ENCODE measurements at regions not wholly inside any gene's neighbourhood (a gene's known extent, or its start where the extent isn't known, plus 50 kb on each side); places are given as distances from the start of the nearest gene placed in this dataset.

DNA sequence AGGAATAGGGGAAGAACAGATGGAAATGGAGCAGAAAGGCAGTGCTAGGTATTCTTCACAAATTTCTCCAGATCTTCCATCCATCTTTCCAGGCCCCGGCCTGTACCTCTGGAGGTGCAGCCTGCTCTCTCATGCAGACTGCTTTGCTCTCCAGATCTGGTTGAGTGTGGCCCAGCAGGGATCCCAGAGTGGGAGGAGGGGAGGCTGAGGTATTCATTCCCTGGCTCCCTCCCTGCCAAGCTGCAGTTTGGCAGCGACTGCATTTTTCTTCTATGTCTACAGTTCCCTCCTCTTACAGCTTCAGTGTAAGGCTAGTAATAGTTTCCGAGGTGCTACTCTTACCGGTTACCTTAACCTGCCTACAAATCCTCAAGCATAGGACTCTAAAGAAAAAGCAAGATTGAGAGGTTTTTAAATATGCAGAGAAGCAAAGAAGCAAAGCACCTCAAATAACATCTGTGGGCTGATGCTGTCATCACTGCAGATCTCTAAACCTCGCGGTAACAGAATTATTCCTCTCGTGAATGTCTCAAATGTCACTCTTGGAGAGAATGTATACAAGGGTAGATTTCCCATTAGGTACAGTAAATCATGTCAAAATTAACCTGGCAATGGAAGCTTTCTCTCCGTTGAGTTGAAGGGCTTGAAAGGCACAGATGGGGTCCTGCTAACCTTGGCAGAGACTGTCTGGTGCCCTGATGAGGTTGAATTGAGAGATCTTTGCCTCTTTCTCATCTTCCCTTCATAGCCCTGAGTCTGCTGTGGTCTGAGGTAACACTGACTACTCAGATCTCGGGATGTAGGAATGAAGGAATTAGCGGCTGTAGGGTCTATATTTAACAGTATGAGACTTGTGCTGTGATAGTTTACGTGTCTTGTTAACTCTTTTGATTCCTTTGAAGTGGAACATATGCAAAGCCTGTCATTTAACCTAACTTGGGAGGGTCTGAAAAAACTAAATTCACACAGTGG lies 297.9 kb upstream of the C11orf87 start:
- H3K4me3 Mint-ChIP-seq (ENCODE audit: unreplicated experiment): no peak overlapping the region
- no peaks in the 10 kb centered on the region for H3K4me1 Mint-ChIP-seq (ENCODE audit: unreplicated experiment)
- DNase-seq (ENCODE audit: low spot score): no peak
- H3K27ac Mint-ChIP-seq (ENCODE audit: unreplicated experiment): no peak overlapping the region
- H3K27me3 Mint-ChIP-seq (ENCODE audit: unreplicated experiment): peaks cover under 1% of the 10 kb centered on the region
- TF ChIP-seq CTCF (IDR thresholded peaks at IDR 0.05; ENCODE audit: unreplicated experiment): no peak
- no peaks in the 10 kb centered on the region for H3K36me3 Mint-ChIP-seq (ENCODE audit: low read depth, unreplicated experiment)
- no peaks in the 10 kb centered on the region for H3K9me3 Mint-ChIP-seq (ENCODE audit: unreplicated experiment)

- DNase-seq (ENCODE audit: low spot score): no peak
- TF ChIP-seq CTCF (IDR thresholded peaks at IDR 0.05; ENCODE audit: unreplicated experiment): no peak
- Mint-ChIP-seq H3K27ac (ENCODE audit: unreplicated experiment) (no peak overlapping the region), H3K27me3 (ENCODE audit: unreplicated experiment) (peaks cover 3% of the 10 kb centered on the region), H3K9me3 (ENCODE audit: unreplicated experiment) (no peaks in the 10 kb centered on the region), H3K36me3 (ENCODE audit: low read depth, unreplicated experiment) (no peaks in the 10 kb centered on the region), H3K4me3 (ENCODE audit: unreplicated experiment) (no peak overlapping the region), H3K4me1 (ENCODE audit: unreplicated experiment) (peaks cover 5% of the 10 kb centered on the region)
Observed at GRCh38 chr11:109130910-109131309, 291.1 kb upstream of the C11orf87 start.

DNA sequence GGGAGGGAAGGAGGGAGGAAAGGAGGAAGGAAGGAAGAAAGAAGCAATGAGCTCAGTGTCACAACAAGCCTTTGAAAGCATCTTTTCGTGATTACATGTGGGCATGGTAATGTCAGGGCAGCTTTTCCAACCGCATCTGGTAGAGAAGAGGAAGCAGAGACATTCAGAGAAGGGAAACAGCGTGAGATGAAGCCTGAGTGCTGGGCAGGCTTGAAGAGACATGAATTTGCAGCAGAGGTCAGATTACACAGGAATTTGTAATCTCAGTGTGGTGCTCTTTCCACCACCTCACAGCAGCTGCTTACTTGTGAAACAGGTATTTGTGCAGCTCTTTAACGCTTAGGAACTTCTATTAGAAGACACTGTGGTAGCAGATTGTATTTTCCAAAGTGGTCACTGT lies 289.5 kb upstream of the C11orf87 start:
- DNase-seq (ENCODE audit: low spot score): no peak
- Mint-ChIP-seq H3K9me3 (ENCODE audit: unreplicated experiment) (no peaks in the 10 kb centered on the region), H3K27me3 (ENCODE audit: unreplicated experiment) (peaks cover 3% of the 10 kb centered on the region), H3K36me3 (ENCODE audit: low read depth, unreplicated experiment) (no peaks in the 10 kb centered on the region), H3K4me1 (ENCODE audit: unreplicated experiment) (peaks cover 5% of the 10 kb centered on the region), H3K27ac (ENCODE audit: unreplicated experiment) (no peak overlapping the region), H3K4me3 (ENCODE audit: unreplicated experiment) (no peak overlapping the region)
- TF ChIP-seq CTCF (IDR thresholded peaks at IDR 0.05; ENCODE audit: unreplicated experiment): no peak

DNA sequence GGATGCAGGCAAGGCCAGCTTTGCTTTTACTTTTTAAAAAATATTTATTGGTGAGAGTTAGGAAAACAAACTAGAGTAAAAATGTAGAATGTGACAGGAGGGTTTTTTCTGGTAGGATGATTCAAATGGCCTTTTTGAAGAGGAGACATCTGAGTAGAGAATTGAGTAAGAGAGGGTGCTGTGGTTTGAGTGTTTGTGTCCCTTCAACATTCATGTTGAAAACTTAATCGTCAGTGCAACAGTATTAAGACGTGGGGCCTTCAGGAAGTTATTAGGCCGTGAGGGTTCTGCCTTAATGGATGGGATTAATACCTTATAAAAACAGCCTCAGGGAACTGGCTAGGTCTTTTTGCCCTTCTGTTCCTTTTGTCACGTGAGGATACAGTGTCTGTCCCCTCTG lies 288.8 kb upstream of the C11orf87 start:
- DNase-seq (ENCODE audit: low spot score): no peak
- H3K4me3 Mint-ChIP-seq (ENCODE audit: unreplicated experiment): no peak overlapping the region
- no peaks in the 10 kb centered on the region for H3K9me3 Mint-ChIP-seq (ENCODE audit: unreplicated experiment)
- H3K4me1 Mint-ChIP-seq (ENCODE audit: unreplicated experiment): peaks cover 5% of the 10 kb centered on the region
- no peak overlapping the region for H3K27ac Mint-ChIP-seq (ENCODE audit: unreplicated experiment)
- TF ChIP-seq CTCF (IDR thresholded peaks at IDR 0.05; ENCODE audit: unreplicated experiment): no peak
- peaks cover 3% of the 10 kb centered on the region for H3K27me3 Mint-ChIP-seq (ENCODE audit: unreplicated experiment)
- H3K36me3 Mint-ChIP-seq (ENCODE audit: low read depth, unreplicated experiment): no peaks in the 10 kb centered on the region

GRCh38 chr11:109135627-109136026 lies 286.4 kb upstream of the C11orf87 start:
- no peak overlapping the region for H3K27ac Mint-ChIP-seq (ENCODE audit: unreplicated experiment)
- no peaks in the 10 kb centered on the region for H3K36me3 Mint-ChIP-seq (ENCODE audit: low read depth, unreplicated experiment)
- H3K9me3 Mint-ChIP-seq (ENCODE audit: unreplicated experiment): no peaks in the 10 kb centered on the region
- DNase-seq (ENCODE audit: low spot score): no peak
- TF ChIP-seq CTCF (IDR thresholded peaks at IDR 0.05; ENCODE audit: unreplicated experiment): no peak
- peaks cover 3% of the 10 kb centered on the region for H3K27me3 Mint-ChIP-seq (ENCODE audit: unreplicated experiment)
- no peak overlapping the region for H3K4me3 Mint-ChIP-seq (ENCODE audit: unreplicated experiment)
- H3K4me1 Mint-ChIP-seq (ENCODE audit: unreplicated experiment): peaks cover 5% of the 10 kb centered on the region
